Osteocyte (in vitro differentiated cells): ENCODE measurements at regions not wholly inside any gene's neighbourhood (a gene's known extent, or its start where the extent isn't known, plus 50 kb on each side); places are given as distances from the start of the nearest gene placed in this dataset.
"Not testable (repeated sequence)": the region's sequence is repeated elsewhere in the genome, so short reads cannot be mapped to it uniquely, and the experiment has no call there.

ENCODE experiments used
- DNase-seq: peaks from one replicate; pipeline ENCODE4 v3.0.0; 2021; ENCODE audit warnings: mixed read lengths; ENCODE audit not compliant: unreplicated experiment; ENCODE audit errors: extremely low spot score
- H3K27ac Mint-ChIP-seq: one replicate; pipeline ENCODE4 v1.8.0; 2021; ENCODE audit warnings: mild to moderate bottlenecking, mixed read lengths; ENCODE audit not compliant: unreplicated experiment
- H3K27me3 Mint-ChIP-seq: one replicate; pipeline ENCODE4 v1.8.0; 2021; ENCODE audit warnings: mixed read lengths; ENCODE audit not compliant: unreplicated experiment
- H3K36me3 Mint-ChIP-seq: one replicate; pipeline ENCODE4 v1.8.0; 2021; ENCODE audit warnings: mixed read lengths; ENCODE audit not compliant: unreplicated experiment
- H3K4me1 Mint-ChIP-seq: one replicate; pipeline ENCODE4 v1.8.0; 2021; ENCODE audit warnings: mixed read lengths; ENCODE audit not compliant: unreplicated experiment
- H3K4me3 Mint-ChIP-seq: one replicate; pipeline ENCODE4 v1.8.0; 2021; ENCODE audit warnings: mild to moderate bottlenecking, moderate library complexity, mixed read lengths; ENCODE audit not compliant: unreplicated experiment
- H3K9me3 Mint-ChIP-seq: one replicate; pipeline ENCODE4 v1.8.0; 2021; ENCODE audit warnings: mixed read lengths; ENCODE audit not compliant: unreplicated experiment
- CTCF ChIP-seq: fragments of 200-600 bp; sonication (generic); IDR thresholded peaks from 2 replicates; pipeline ENCODE4 v1.5.0; 2021; ENCODE audit warnings: antibody characterized with exemption, mild to moderate bottlenecking, moderate library complexity

- H3K27me3 Mint-ChIP-seq = no peaks in the 10 kb centered on the region
- peaks cover under 1% of the 10 kb centered on the region for H3K4me1 Mint-ChIP-seq
- TF ChIP-seq CTCF = no peak
- no peak overlapping the region for H3K4me3 Mint-ChIP-seq
- no peaks in the 10 kb centered on the region for H3K36me3 Mint-ChIP-seq
- DNase-seq = no peak
- no peak overlapping the region for H3K27ac Mint-ChIP-seq
- H3K9me3 Mint-ChIP-seq = no peaks in the 10 kb centered on the region
Measured at GRCh38 chr9:111276431-111277128, 53.4 kb downstream of the OR2K2 start.

- no peak for TF ChIP-seq CTCF
- no peak for DNase-seq
- H3K4me1 Mint-ChIP-seq = peaks cover 3% of the 10 kb centered on the region
- no peak overlapping the region for H3K4me3 Mint-ChIP-seq
- no peaks in the 10 kb centered on the region for H3K27me3 Mint-ChIP-seq
- H3K36me3 Mint-ChIP-seq = no peaks in the 10 kb centered on the region
- H3K27ac Mint-ChIP-seq = no peak overlapping the region
- H3K9me3 Mint-ChIP-seq = no peaks in the 10 kb centered on the region
Measured at GRCh38 chr9:111274737-111275136, 55.3 kb downstream of the OR2K2 start.

- no peak overlapping the region for H3K27ac Mint-ChIP-seq
Measured at GRCh38 chr9:111272581-111272980, 57.4 kb downstream of the OR2K2 start.

GRCh38 chr9:111271481-111272080 lies 58.4 kb downstream of the OR2K2 start:
- Mint-ChIP-seq H3K27me3 (no peaks in the 10 kb centered on the region), H3K9me3 (peaks cover 10% of the 10 kb centered on the region), H3K27ac (no peak overlapping the region), H3K4me1 (peaks cover 3% of the 10 kb centered on the region), H3K36me3 (no peaks in the 10 kb centered on the region), H3K4me3 (no peak overlapping the region)
- no peak for TF ChIP-seq CTCF
- DNase-seq = no peak

More at GRCh38 chr9:111272581-111272980, 57.4 kb downstream of the OR2K2 start:
- no peaks in the 10 kb centered on the region for H3K27me3 Mint-ChIP-seq
- peaks cover 3% of the 10 kb centered on the region for H3K4me1 Mint-ChIP-seq
- H3K4me3 Mint-ChIP-seq = no peak overlapping the region
- no peaks in the 10 kb centered on the region for H3K36me3 Mint-ChIP-seq
- TF ChIP-seq CTCF = no peak
- no peak for DNase-seq
- H3K9me3 Mint-ChIP-seq = peaks cover 4% of the 10 kb centered on the region

- no peaks in the 10 kb centered on the region for H3K27me3 Mint-ChIP-seq
- H3K4me3 Mint-ChIP-seq = no peak overlapping the region
- DNase-seq = no peak
- H3K9me3 Mint-ChIP-seq = peaks cover 14% of the 10 kb centered on the region
- TF ChIP-seq CTCF = no peak
- H3K27ac Mint-ChIP-seq = no peak overlapping the region
- H3K4me1 Mint-ChIP-seq = peaks cover 3% of the 10 kb centered on the region
- H3K36me3 Mint-ChIP-seq = peaks cover 3% of the 10 kb centered on the region
Measured at GRCh38 chr9:111271047-111271446, 59.0 kb downstream of the OR2K2 start.

- H3K27me3 Mint-ChIP-seq, H3K27ac Mint-ChIP-seq, DNase-seq, H3K4me1 Mint-ChIP-seq, H3K36me3 Mint-ChIP-seq, H3K4me3 Mint-ChIP-seq: not testable (repeated sequence)
- peaks cover 14% of the 10 kb centered on the region for H3K9me3 Mint-ChIP-seq
Measured at GRCh38 chr9:111266024-111266423, 64.0 kb downstream of the OR2K2 start.
